Jurkat, Clone E6-1 (cell line): ENCODE measurements at regions not wholly inside any gene's neighbourhood (a gene's known extent, or its start where the extent isn't known, plus 50 kb on each side); places are given as distances from the start of the nearest gene placed in this dataset.

ENCODE experiments used
- DNase-seq: peaks from one replicate; pipeline ENCODE4 v3.0.0-alpha.2; 2011; ENCODE audit warnings: low read depth, low spot score
- H3K4me3 ChIP-seq: 2 replicates; pipeline ENCODE4 v1.5.1; 2011; ENCODE audit warnings: mild to moderate bottlenecking, low read length, control low read depth, moderate library complexity

DNA sequence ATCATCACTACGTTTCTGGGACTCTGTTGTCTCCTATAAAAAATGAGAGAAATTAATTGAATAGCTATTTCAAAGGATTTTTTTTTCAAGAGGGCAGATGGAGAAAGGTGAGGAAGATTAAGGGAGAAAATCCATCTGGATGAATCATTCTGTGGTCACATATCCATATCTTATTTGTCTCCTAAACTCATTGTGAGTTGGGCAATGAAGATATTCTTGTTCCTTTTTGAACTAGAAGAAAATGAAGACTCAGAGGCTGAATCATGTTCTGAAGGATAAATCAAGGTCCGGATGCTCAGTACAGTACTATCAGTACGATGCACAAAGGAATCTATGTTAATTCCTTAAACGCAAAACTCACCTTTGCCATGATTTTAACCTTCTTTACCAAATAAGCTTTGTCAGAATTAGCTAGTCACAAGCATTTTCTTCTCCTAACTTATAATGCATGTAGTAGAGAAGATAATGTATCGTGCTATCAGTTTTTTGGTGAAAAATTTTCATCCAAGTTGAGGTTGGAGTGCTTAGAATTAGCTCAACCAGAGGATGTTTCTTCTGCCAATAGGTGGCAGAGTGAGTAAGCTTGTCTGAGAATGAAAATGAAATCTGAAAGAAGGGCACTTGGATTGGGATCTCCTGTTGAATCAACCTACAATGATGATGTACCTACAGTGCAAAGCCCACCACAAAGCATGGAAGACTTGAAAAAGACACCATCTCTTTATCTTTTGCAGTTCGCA, 446.9 kb downstream of the KIF20B start:
- no peak overlapping the region for H3K4me3 ChIP-seq
- peak; percentile 19 for DNase-seq

DNA sequence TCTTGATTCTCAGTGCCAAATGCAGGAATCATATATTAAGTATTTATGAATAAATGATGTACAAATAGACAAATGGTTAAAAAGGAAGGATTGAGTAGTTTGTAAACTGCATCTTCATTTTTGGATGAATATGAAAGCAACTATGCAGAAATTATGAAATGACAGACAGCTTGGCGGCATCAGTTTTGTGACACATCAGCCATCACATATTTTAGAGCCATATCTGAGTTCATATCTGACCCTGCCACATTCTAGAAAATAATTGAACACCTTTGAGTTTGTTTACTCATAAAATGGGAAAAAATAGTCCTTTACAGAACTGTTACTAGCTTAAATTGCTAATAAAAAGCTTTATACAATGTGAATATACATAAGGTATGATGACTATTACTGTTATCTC, 448.2 kb downstream of the KIF20B start:
- DNase-seq = no peak
- no peak overlapping the region for H3K4me3 ChIP-seq

GRCh38 chr10:90162271-90162853, 461.0 kb downstream of the KIF20B start:
- no peak for DNase-seq

GRCh38 chr10:90167174-90168064, 466.0 kb downstream of the KIF20B start:
- H3K4me3 ChIP-seq = no peak overlapping the region
- no peak for DNase-seq

More at GRCh38 chr10:90162271-90162853, 461.0 kb downstream of the KIF20B start:
- no peak overlapping the region for H3K4me3 ChIP-seq

- DNase-seq = no peak
- H3K4me3 ChIP-seq = no peak overlapping the region
Measured at GRCh38 chr10:90168244-90168643, 466.9 kb downstream of the KIF20B start.

DNA sequence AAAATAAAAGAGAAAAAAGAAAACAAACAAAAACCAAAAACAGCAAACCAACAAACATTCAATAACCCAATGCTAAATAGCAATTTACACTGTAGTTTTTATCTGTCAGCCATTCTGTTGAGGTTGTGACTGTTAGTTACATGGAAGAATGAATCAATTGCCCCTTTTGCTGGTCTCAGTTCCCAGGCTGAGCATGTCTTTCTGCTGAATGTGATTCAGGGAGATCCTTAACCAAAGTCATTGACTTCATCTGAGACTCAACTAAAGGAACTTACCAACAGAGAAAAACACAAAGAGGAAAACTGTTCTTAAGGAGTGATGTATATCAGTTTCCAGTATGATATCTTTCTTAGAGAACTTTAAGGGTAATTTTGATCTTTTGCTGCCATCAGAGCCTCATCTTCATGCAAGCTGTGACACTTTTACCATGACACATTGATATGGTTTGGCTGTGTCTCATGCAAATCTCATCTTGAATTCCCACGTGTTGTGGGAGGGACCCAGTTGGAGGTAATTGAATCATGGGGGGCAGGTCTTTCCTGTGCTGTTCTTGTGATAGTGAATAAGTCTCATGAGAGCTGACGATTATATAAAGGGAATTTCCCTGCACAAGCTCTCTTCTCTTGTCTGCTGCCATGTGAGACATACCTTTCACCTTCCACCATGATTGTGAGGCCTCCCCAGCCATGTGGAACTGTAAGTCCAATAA, 469.8 kb downstream of the KIF20B start:
- DNase-seq = no peak
- H3K4me3 ChIP-seq = no peak overlapping the region

- DNase-seq = no peak
- no peak overlapping the region for H3K4me3 ChIP-seq
Measured at GRCh38 chr10:90174531-90174930, 473.1 kb downstream of the KIF20B start.

GRCh38 chr10:90175161-90175681, 473.8 kb downstream of the KIF20B start:
- no peak overlapping the region for H3K4me3 ChIP-seq
- no peak for DNase-seq

DNA sequence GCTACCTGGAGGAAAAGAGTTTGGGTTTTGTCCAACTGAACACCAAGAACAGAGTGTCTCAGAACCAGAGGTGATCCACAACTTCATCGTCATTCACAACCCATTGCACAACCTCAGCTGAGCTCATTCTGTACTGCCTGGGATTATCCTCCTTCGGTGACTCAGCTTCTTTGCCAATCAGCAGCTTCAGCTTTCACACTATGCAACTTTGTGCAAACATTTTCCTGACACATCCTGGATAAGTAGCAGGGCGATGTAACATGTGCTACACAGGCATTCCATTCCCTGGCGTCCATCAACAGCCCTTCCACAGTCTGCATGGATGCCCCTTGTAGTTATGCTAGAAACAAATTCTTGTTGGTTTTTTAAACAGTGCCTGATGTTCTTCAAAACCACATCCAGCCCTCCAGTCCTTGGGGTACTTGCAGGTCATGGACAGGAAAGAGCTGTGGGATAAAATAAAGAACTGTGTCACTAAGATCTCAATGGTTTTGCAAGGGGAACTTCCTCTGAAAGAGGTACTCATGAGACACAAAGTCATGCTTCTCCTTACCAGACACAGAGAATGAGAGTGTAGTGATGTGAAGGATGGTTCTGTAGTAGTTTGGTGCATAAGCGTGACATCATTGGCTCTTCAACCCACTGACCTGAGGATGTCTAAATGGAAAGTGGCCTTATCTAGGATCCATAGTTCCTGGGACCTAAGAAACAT, 478.5 kb downstream of the KIF20B start:
- DNase-seq = no peak
- no peak overlapping the region for H3K4me3 ChIP-seq

DNA sequence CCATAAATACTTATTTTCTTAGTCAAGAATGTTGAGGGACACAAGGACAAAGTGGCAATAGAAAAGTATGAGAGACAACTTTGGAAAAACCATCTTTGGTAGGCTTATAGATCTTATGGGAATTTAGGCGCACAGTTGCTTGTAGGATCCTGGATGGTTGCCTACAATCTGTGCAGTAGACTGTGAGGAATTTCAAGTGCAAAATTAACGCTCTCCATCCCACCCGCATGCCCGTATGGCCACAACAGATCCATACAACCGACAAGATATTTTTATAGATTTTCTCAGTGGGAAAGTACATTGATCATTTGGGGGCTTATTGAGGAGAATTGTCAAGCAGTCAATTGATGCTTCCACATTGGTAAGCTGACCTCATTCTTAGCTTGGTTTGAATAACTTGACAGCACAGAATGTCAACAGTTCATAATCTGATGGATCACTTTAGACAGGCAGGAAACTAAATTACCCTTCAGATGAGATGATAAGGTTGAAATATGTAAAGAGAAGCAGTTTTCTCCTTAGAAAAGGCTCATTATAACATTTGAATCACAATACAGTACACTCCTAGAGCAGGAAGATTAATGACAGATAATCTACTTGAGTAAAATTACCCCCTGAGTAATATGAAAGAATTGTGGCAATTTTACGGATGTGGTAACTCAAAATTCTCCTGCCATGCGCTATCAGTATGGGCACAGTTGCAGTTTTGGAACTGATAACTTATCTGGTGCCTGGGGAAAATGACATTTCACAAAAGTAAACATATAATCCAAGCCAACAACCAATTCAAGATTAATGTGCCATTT, 479.7 kb downstream of the KIF20B start:
- H3K4me3 ChIP-seq = no peak overlapping the region
- no peak for DNase-seq

- no peak for DNase-seq
- H3K4me3 ChIP-seq = no peak overlapping the region
Measured at GRCh38 chr10:90192825-90193224, 491.4 kb downstream of the KIF20B start.

DNA sequence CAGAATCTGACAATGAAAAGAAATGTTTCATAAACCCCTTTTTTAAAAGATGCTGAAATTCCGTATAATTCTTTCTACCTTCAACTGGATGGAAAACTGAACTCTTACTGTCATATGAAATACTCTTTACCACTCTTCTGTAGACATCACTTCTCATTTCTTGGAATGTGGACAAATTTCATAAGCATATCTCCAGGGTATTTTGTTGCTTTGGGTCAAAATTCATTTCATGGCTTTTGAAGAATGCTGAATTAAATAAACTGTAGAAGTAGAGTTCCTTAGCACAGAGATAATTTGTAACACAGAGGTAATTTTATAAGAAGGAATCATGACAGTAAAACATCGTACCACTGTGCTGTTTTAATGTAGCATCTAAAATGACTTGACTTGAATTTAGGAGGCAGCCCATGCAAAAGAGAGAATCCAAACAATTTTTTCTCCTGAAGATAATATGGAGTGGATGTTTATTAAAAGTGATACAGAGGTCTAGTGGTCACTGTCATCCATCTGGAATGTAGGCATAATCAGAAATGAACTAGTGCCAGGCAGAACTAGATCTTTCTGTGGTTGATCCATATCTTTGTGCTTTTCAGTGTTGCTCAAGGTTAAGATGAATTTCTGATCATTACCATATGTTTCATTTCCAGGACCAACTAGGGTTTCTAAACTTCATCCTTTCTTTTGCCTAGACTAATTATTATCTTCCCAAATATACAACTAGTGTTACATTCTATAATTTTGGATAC, 492.0 kb downstream of the KIF20B start:
- no peak overlapping the region for H3K4me3 ChIP-seq
- DNase-seq = no peak

- DNase-seq = no peak
- H3K4me3 ChIP-seq = no peak overlapping the region
Measured at GRCh38 chr10:90195288-90195840, 494.0 kb downstream of the KIF20B start.

- no peak for DNase-seq
- H3K4me3 ChIP-seq = no peak overlapping the region
Measured at GRCh38 chr10:90197766-90198165, 496.4 kb downstream of the KIF20B start.

DNA sequence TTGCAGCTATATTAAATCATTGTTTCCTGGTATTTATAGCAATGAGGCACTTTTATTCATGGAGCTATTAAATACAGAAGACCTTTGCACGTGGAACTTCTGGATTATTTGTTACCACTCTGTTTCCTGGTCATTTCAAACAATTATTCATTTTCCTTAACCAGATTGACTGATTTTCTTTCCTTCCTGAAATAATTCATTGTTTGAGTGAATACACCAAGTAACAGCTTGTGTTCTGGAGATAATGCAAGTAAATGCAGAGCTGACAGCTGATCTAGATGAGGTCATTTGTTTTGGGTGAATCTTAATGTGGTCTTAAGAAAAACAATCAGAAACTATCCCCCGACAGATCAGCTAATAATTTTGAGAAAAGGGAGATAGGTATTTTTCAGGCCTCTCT, 497.7 kb downstream of the KIF20B start:
- DNase-seq = no peak
- no peak overlapping the region for H3K4me3 ChIP-seq

GRCh38 chr10:90199513-90199912, 498.1 kb downstream of the KIF20B start:
- DNase-seq = no peak
- no peak overlapping the region for H3K4me3 ChIP-seq
